GM23338 (cell line): ENCODE measurements at regions not wholly inside any gene's neighbourhood (a gene's known extent, or its start where the extent isn't known, plus 50 kb on each side); places are given as distances from the start of the nearest gene placed in this dataset.

Experiments used
- CREB1 ChIP-seq: fragments of 250-450 bp; sonication (Bioruptor Pico); IDR thresholded peaks from 2 replicates; pipeline ENCODE4 v1.5.0; 2020; ENCODE audit warnings: low read depth, mild to moderate bottlenecking, moderate library complexity
- CTCF ChIP-seq, 2 experiments: fragments of 200-600 bp in 1 of 2; sonication (generic) in 1 of 2; conservative IDR thresholded peaks; 2 replicates each; pipeline versions ENCODE4 v1.5.1 to v1.6.1; 2016 to 2017; ENCODE audit warnings: antibody characterized with exemption in 2 of 2, low read depth in 2 of 2, mild to moderate bottlenecking in 2 of 2, moderate library complexity in 1 of 2
- EZH2 ChIP-seq: fragments of 200-600 bp; sonication (generic); IDR thresholded peaks from one replicate; pipeline ENCODE4 v1.8.0; 2017; ENCODE audit warnings: antibody characterized with exemption, mild to moderate bottlenecking, low read depth; ENCODE audit not compliant: unreplicated experiment
- EZH2phosphoT487 ChIP-seq: fragments of 200-600 bp; sonication (generic); IDR thresholded peaks from one replicate; pipeline ENCODE4 v1.8.1; 2018; ENCODE audit warnings: antibody characterized with exemption; ENCODE audit not compliant: unreplicated experiment
- JUNB ChIP-seq: IDR thresholded peaks from one replicate; pipeline ENCODE4 v1.6.1; 2016; ENCODE audit warnings: antibody characterized with exemption; ENCODE audit not compliant: unreplicated experiment
- POLR2AphosphoS5 ChIP-seq: IDR thresholded peaks from 2 replicates; pipeline ENCODE4 v1.6.1; 2016; ENCODE audit warnings: antibody characterized with exemption, low read depth
- REST ChIP-seq: IDR thresholded peaks from one replicate; pipeline ENCODE4 v1.6.1; 2018; ENCODE audit warnings: antibody characterized with exemption; ENCODE audit not compliant: unreplicated experiment
- ZNF331 ChIP-seq: fragments of 250-450 bp; sonication (Bioruptor Pico); IDR thresholded peaks from 2 replicates; pipeline ENCODE4 v1.5.0; 2020; ENCODE audit warnings: low read depth, mild to moderate bottlenecking, moderate library complexity
- ZNF462 ChIP-seq: fragments of 250-450 bp; sonication (Bioruptor Pico); IDR thresholded peaks from 2 replicates; pipeline ENCODE4 v1.5.0; 2020; ENCODE audit warnings: mild to moderate bottlenecking, moderate library complexity

GRCh38 chr5:20266066-20266465, 278.1 kb upstream of the CDH18 start:
- TF ChIP-seq CTCF (conservative IDR thresholded peaks at IDR 0.05; ENCODE audit: low read depth in 2 of 2): no peak
- no peak for TF ChIP-seq REST
- TF ChIP-seq POLR2AphosphoS5: no peak
- TF ChIP-seq CREB1 (CRISPR knock-in tag): no peak
- TF ChIP-seq EZH2phosphoT487: no peak
- TF ChIP-seq EZH2: no peak
- no peak for TF ChIP-seq ZNF462 (CRISPR knock-in tag)
- TF ChIP-seq JUNB: no peak
- TF ChIP-seq ZNF331 (CRISPR knock-in tag): no peak
